ENCODE measurements at regions not wholly inside any gene's neighbourhood (a gene's known extent, or its start where the extent isn't known, plus 50 kb on each side); places are given as distances from the start of the nearest gene placed in this dataset.

DNA sequence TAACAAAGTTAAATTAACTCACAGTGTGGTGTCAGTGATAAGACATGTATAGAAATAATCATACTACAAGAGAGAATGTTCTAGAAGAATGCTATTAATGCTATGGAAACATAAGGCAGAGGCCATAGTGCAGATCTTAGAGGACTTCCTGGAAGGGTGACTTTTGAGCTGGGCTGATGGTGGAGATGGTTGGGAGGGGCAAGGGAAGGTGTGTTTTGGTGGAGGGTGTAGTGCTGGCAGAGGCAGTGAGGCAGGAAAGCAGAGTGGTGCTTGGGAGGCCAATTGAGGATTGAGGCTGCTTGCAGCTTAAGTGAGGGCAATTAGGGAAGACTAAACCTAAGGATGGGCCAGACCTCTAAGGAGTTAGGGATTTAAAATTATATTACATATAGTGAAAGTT is 58.5 kb upstream of the FNDC1 start (continued):
- TF ChIP-seq, protein P1, sequence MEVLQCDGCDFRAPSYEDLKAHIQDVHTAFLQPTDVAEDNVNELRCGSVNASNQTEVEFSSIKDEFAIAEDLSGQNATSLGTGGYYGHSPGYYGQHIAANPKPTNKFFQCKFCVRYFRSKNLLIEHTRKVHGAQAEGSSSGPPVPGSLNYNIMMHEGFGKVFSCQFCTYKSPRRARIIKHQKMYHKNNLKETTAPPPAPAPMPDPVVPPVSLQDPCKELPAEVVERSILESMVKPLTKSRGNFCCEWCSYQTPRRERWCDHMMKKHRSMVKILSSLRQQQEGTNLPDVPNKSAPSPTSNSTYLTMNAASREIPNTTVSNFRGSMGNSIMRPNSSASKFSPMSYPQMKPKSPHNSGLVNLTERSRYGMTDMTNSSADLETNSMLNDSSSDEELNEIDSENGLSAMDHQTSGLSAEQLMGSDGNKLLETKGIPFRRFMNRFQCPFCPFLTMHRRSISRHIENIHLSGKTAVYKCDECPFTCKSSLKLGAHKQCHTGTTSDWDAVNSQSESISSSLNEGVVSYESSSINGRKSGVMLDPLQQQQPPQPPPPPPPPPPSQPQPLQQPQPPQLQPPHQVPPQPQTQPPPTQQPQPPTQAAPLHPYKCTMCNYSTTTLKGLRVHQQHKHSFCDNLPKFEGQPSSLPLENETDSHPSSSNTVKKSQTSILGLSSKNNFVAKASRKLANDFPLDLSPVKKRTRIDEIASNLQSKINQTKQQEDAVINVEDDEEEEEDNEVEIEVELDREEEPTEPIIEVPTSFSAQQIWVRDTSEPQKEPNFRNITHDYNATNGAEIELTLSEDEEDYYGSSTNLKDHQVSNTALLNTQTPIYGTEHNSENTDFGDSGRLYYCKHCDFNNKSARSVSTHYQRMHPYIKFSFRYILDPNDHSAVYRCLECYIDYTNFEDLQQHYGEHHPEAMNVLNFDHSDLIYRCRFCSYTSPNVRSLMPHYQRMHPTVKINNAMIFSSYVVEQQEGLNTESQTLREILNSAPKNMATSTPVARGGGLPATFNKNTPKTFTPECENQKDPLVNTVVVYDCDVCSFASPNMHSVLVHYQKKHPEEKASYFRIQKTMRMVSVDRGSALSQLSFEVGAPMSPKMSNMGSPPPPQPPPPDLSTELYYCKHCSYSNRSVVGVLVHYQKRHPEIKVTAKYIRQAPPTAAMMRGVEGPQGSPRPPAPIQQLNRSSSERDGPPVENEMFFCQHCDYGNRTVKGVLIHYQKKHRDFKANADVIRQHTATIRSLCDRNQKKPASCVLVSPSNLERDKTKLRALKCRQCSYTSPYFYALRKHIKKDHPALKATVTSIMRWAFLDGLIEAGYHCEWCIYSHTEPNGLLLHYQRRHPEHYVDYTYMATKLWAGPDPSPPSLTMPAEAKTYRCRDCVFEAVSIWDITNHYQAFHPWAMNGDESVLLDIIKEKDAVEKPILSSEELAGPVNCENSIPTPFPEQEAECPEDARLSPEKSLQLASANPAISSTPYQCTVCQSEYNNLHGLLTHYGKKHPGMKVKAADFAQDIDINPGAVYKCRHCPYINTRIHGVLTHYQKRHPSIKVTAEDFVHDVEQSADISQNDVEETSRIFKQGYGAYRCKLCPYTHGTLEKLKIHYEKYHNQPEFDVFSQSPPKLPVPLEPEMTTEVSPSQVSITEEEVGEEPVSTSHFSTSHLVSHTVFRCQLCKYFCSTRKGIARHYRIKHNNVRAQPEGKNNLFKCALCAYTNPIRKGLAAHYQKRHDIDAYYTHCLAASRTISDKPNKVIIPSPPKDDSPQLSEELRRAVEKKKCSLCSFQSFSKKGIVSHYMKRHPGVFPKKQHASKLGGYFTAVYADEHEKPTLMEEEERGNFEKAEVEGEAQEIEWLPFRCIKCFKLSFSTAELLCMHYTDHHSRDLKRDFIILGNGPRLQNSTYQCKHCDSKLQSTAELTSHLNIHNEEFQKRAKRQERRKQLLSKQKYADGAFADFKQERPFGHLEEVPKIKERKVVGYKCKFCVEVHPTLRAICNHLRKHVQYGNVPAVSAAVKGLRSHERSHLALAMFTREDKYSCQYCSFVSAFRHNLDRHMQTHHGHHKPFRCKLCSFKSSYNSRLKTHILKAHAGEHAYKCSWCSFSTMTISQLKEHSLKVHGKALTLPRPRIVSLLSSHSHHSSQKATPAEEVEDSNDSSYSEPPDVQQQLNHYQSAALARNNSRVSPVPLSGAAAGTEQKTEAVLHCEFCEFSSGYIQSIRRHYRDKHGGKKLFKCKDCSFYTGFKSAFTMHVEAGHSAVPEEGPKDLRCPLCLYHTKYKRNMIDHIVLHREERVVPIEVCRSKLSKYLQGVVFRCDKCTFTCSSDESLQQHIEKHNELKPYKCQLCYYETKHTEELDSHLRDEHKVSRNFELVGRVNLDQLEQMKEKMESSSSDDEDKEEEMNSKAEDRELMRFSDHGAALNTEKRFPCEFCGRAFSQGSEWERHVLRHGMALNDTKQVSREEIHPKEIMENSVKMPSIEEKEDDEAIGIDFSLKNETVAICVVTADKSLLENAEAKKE (CRISPR knock-in tag; IDR thresholded peaks at IDR 0.05): no peak
- TF ChIP-seq STAT1 (IDR thresholded peaks at IDR 0.05; ENCODE audit: unreplicated experiment) (no peak), NANOG (IDR thresholded peaks at IDR 0.05; ENCODE audit: borderline replicate concordance) (no peak), EZH2 (IDR thresholded peaks at IDR 0.05; ENCODE audit: low read depth, unreplicated experiment) (no peak), ZNF114 (CRISPR knock-in tag; IDR thresholded peaks at IDR 0.05) (no peak)

DNA sequence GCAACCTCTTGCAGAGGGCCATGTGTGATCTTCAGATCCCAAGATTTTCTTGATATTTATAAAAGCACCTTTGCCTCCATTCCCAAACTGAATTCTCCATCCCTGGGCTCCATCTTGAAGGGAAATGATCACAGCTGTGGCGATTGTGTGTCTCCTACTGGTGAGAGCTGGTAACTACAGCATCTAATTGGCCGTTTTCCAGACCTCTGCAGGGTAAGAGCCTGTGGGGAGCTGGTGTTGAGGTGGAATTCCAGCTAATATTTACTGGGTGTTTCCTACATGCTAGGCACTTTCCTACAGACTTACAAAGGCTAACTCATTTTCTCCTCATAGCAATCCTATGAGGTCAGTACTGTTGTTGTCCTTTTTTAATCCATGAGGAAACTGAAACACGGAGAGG is 59.2 kb upstream of the FNDC1 start:
- Histone ChIP-seq H3K4me2 (no peak overlapping the region), H2AFZ (peak overlapping the region; percentile 94; the same call in 1 of the 2 replicates), H3K4me1 (ENCODE audit: insufficient read depth) (peaks cover 2% of the 10 kb centered on the region; the same call in 1 of the 2 replicates), H4K20me1 (replicated peaks; ENCODE audit: insufficient read depth) (no peaks in the 10 kb centered on the region), H3K79me2 (replicated peaks; ENCODE audit: insufficient read depth) (no peaks in the 10 kb centered on the region), H3K27me3 (ENCODE audit: insufficient read depth) (no peaks in the 10 kb centered on the region), H3K9me2 (ENCODE audit: insufficient read depth) (peaks cover 3% of the 10 kb centered on the region; the same call in 1 of the 2 replicates), H3K4me3 (no peak overlapping the region), H3K27ac (ENCODE audit: low read depth) (no peak overlapping the region), H3F3A (replicated peaks; ENCODE audit: low read depth) (no peaks in the 10 kb centered on the region), H3K36me3 (ENCODE audit: insufficient read depth) (no peaks in the 10 kb centered on the region)
- no peaks in the 10 kb centered on the region for H3K36me3 Mint-ChIP-seq (ENCODE audit: low read depth)
- H3K27ac Mint-ChIP-seq: no peak overlapping the region
- ATAC-seq (peak; percentile 78), DNase-seq (ENCODE audit: low spot score) (peak; percentile 83)
- TF ChIP-seq, protein P2, sequence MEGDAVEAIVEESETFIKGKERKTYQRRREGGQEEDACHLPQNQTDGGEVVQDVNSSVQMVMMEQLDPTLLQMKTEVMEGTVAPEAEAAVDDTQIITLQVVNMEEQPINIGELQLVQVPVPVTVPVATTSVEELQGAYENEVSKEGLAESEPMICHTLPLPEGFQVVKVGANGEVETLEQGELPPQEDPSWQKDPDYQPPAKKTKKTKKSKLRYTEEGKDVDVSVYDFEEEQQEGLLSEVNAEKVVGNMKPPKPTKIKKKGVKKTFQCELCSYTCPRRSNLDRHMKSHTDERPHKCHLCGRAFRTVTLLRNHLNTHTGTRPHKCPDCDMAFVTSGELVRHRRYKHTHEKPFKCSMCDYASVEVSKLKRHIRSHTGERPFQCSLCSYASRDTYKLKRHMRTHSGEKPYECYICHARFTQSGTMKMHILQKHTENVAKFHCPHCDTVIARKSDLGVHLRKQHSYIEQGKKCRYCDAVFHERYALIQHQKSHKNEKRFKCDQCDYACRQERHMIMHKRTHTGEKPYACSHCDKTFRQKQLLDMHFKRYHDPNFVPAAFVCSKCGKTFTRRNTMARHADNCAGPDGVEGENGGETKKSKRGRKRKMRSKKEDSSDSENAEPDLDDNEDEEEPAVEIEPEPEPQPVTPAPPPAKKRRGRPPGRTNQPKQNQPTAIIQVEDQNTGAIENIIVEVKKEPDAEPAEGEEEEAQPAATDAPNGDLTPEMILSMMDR (conservative IDR thresholded peaks at IDR 0.05; ENCODE audit: low read depth in 2 of 2): peak; percentile 92 to 95
- TF ChIP-seq EZH2 (IDR thresholded peaks at IDR 0.05; ENCODE audit: low read depth, unreplicated experiment): no peak
- H3K27me3 Mint-ChIP-seq (ENCODE audit: insufficient read depth, low read depth, poor library complexity): peaks cover 6% of the 10 kb centered on the region
- no peak overlapping the region for H3K4me3 Mint-ChIP-seq
- H3K9me3 Mint-ChIP-seq: no peaks in the 10 kb centered on the region
- peaks cover 15% of the 10 kb centered on the region for H3K4me1 Mint-ChIP-seq

Measured in GM23338 (cell line).